WTC11 (cell line): ENCODE measurements at regions not wholly inside any gene's neighbourhood (a gene's known extent, or its start where the extent isn't known, plus 50 kb on each side); places are given as distances from the start of the nearest gene placed in this dataset.

Source experiments
- ATAC-seq: fragments of 200-7000 bp; cut with Tn5 transposase; 2 replicates; pipeline ENCODE4 v1.10.0; 2021; ENCODE audit warnings: mild to moderate bottlenecking, moderate library complexity
- CTCF ChIA-PET: fragments of 300-600 bp; sonication (Branson Sonifier 250); formaldehyde crosslinking; loops from one replicate; lab custom pipeline; 2021; ENCODE audit warnings: antibody characterized with exemption; lab: Charles Lee
- POLR2A ChIA-PET: fragments of 350-600 bp; sonication (Branson Sonifier 250); formaldehyde crosslinking; loops from one replicate; lab custom pipeline; 2021; ENCODE audit warnings: antibody characterized with exemption; lab: Charles Lee
- DNase-seq: peaks from one replicate; pipeline ENCODE4 v3.0.0; 2021; ENCODE audit warnings: low spot score
- H3K27ac Mint-ChIP-seq: 2 replicates; pipeline ENCODE4 v1.8.0; 2021; ENCODE audit warnings: mixed read lengths
- H3K27me3 Mint-ChIP-seq: 2 replicates; pipeline ENCODE4 v1.8.0; 2021; ENCODE audit warnings: low read depth, mild to moderate bottlenecking, moderate library complexity, mixed read lengths
- H3K36me3 Mint-ChIP-seq: 2 replicates; pipeline ENCODE4 v1.8.0; 2021; ENCODE audit warnings: mixed read lengths
- H3K4me1 Mint-ChIP-seq: 2 replicates; pipeline ENCODE4 v1.8.0; 2022; ENCODE audit warnings: mixed read lengths
- H3K4me3 Mint-ChIP-seq: 2 replicates; pipeline ENCODE4 v1.8.0; 2021; ENCODE audit warnings: mild to moderate bottlenecking, moderate library complexity, mixed read lengths
- H3K9me3 Mint-ChIP-seq: 2 replicates; pipeline ENCODE4 v1.8.0; 2021; ENCODE audit warnings: mixed read lengths
- AFF4 ChIP-seq: sonication (generic); formaldehyde crosslinking; IDR thresholded peaks from 2 replicates; pipeline ENCODE4 v1.8.1; 2023; ENCODE audit warnings: mild to moderate bottlenecking, missing genetic modification reagents, borderline replicate concordance
- ELF4 ChIP-seq: sonication (generic); formaldehyde crosslinking; IDR thresholded peaks from 2 replicates; pipeline ENCODE4 v1.8.1; 2022; ENCODE audit warnings: low read depth, mild to moderate bottlenecking, moderate library complexity, missing genetic modification reagents
- ETV6 ChIP-seq: sonication (generic); formaldehyde crosslinking; IDR thresholded peaks from 2 replicates; pipeline ENCODE4 v1.8.1; 2022; ENCODE audit warnings: mild to moderate bottlenecking, missing genetic modification reagents
- GABPB1 ChIP-seq: sonication (generic); formaldehyde crosslinking; IDR thresholded peaks from 2 replicates; pipeline ENCODE4 v1.8.1; 2023; ENCODE audit warnings: mild to moderate bottlenecking, missing genetic modification reagents
- GRHL2 ChIP-seq: fragments of 250-450 bp; sonication (Bioruptor Pico); IDR thresholded peaks from 2 replicates; pipeline ENCODE4 v1.8.0; 2022; ENCODE audit warnings: mild to moderate bottlenecking, moderate library complexity; ENCODE audit not compliant: insufficient replicate concordance, severe bottlenecking
- MAX ChIP-seq: sonication (generic); formaldehyde crosslinking; IDR thresholded peaks from 2 replicates; pipeline ENCODE4 v1.8.0; 2022; ENCODE audit warnings: mild to moderate bottlenecking, missing genetic modification reagents
- TP53 ChIP-seq: sonication (generic); formaldehyde crosslinking; IDR thresholded peaks from 2 replicates; pipeline ENCODE4 v1.8.1; 2023; ENCODE audit warnings: mild to moderate bottlenecking, missing genetic modification reagents
- ZNF232 ChIP-seq: sonication (generic); formaldehyde crosslinking; IDR thresholded peaks from 2 replicates; pipeline ENCODE4 v1.8.0; 2022; ENCODE audit warnings: mild to moderate bottlenecking, missing genetic modification reagents
- ZNF263 ChIP-seq: sonication (generic); formaldehyde crosslinking; IDR thresholded peaks from 2 replicates; pipeline ENCODE4 v1.8.1; 2022; ENCODE audit warnings: low read depth, mild to moderate bottlenecking, moderate library complexity, missing genetic modification reagents
- ZNF512 ChIP-seq: sonication (generic); formaldehyde crosslinking; IDR thresholded peaks from 2 replicates; pipeline ENCODE4 v1.8.1; 2022; ENCODE audit warnings: missing genetic modification reagents, borderline replicate concordance
- TF ChIP-seq, protein P1 (sequence below): sonication (generic); formaldehyde crosslinking; IDR thresholded peaks from 2 replicates; pipeline ENCODE4 v1.8.1; 2023; ENCODE audit warnings: mild to moderate bottlenecking, missing genetic modification reagents
- TF ChIP-seq, protein P2 (sequence below): sonication (generic); formaldehyde crosslinking; IDR thresholded peaks from 2 replicates; pipeline ENCODE4 v1.8.1; 2023; ENCODE audit warnings: mild to moderate bottlenecking, moderate library complexity, missing genetic modification reagents
- TF ChIP-seq, protein P3 (sequence below): sonication (generic); formaldehyde crosslinking; IDR thresholded peaks from 2 replicates; pipeline ENCODE4 v1.8.0; 2022; ENCODE audit warnings: mild to moderate bottlenecking, missing genetic modification reagents
- TF ChIP-seq, protein P4 (sequence below): sonication (generic); formaldehyde crosslinking; IDR thresholded peaks from 2 replicates; pipeline ENCODE4 v1.8.0; 2023; ENCODE audit warnings: missing genetic modification reagents, mild to moderate bottlenecking, borderline replicate concordance
- TF ChIP-seq, protein P5 (sequence below): sonication (generic); formaldehyde crosslinking; conservative IDR thresholded peaks from 2 replicates; pipeline ENCODE4 v1.8.1; 2022; ENCODE audit warnings: mild to moderate bottlenecking, missing genetic modification reagents
- TF ChIP-seq, protein P6 (sequence below): sonication (generic); formaldehyde crosslinking; IDR thresholded peaks from 2 replicates; pipeline ENCODE4 v1.8.0; 2022; ENCODE audit warnings: missing genetic modification reagents

DNA sequence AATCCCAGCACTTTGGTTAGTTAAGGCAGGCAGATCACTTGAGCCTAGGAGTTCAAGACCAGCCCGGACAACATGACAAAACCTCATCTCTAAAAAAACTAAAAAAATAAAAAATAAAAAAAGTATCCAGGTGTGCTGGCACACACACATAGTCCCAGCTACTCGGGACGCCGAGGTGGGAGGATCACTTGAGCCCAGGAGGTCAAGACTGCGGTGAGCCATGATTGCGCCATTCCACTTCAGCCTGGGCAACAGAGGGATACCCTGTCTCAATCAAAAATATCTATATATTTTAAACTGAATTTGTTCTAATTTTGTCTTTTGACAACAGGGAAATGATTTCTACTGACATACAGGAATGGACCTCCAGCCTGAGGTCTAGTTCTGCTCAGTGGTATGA, 73.3 kb upstream of the MBOAT2 start:
- ATAC-seq (no peak), DNase-seq (no peak)
- Mint-ChIP-seq H3K4me1 (peaks cover 26% of the 10 kb centered on the region), H3K36me3 (peaks cover 9% of the 10 kb centered on the region), H3K27ac (no peak overlapping the region), H3K27me3 (peaks cover 59% of the 10 kb centered on the region), H3K4me3 (no peak overlapping the region), H3K9me3 (peaks cover 14% of the 10 kb centered on the region)
- ChIA-PET CTCF (no interaction called here), POLR2A (no interaction called here)
- TF ChIP-seq GRHL2 (CRISPR knock-in tag): no peak
- no peak for TF ChIP-seq ETV6 (CRISPR knock-in tag)

- POLR2A ChIA-PET: no interaction called here
- CTCF ChIA-PET: interaction anchor here (1.7 kb wide), 1 partner anchor 19 kb away, joined by 7 read pairs; no protein-coding TSS in a partner anchor
- H3K9me3 Mint-ChIP-seq: peaks cover 8% of the 10 kb centered on the region; the same call in 1 of the 2 replicates
- H3K27me3 Mint-ChIP-seq: peaks cover 63% of the 10 kb centered on the region
- no peak for DNase-seq
- H3K4me1 Mint-ChIP-seq: peaks cover 26% of the 10 kb centered on the region
- ATAC-seq: no peak
- peaks cover 4% of the 10 kb centered on the region; the same call in 1 of the 2 replicates for H3K36me3 Mint-ChIP-seq
- no peak overlapping the region for H3K27ac Mint-ChIP-seq
- no peak overlapping the region for H3K4me3 Mint-ChIP-seq
- TF ChIP-seq, protein P1, sequence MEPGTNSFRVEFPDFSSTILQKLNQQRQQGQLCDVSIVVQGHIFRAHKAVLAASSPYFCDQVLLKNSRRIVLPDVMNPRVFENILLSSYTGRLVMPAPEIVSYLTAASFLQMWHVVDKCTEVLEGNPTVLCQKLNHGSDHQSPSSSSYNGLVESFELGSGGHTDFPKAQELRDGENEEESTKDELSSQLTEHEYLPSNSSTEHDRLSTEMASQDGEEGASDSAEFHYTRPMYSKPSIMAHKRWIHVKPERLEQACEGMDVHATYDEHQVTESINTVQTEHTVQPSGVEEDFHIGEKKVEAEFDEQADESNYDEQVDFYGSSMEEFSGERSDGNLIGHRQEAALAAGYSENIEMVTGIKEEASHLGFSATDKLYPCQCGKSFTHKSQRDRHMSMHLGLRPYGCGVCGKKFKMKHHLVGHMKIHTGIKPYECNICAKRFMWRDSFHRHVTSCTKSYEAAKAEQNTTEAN: no peak
- no peak for TF ChIP-seq ZNF512 (CRISPR knock-in tag)
- TF ChIP-seq ZNF232 (CRISPR knock-in tag): no peak
- TF ChIP-seq AFF4 (CRISPR knock-in tag): no peak
- TF ChIP-seq, protein P2, sequence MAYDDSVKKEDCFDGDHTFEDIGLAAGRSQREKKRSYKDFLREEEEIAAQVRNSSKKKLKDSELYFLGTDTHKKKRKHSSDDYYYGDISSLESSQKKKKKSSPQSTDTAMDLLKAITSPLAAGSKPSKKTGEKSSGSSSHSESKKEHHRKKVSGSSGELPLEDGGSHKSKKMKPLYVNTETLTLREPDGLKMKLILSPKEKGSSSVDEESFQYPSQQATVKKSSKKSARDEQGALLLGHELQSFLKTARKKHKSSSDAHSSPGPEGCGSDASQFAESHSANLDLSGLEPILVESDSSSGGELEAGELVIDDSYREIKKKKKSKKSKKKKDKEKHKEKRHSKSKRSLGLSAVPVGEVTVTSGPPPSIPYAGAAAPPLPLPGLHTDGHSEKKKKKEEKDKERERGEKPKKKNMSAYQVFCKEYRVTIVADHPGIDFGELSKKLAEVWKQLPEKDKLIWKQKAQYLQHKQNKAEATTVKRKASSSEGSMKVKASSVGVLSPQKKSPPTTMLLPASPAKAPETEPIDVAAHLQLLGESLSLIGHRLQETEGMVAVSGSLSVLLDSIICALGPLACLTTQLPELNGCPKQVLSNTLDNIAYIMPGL: no peak
- TF ChIP-seq, protein P3, sequence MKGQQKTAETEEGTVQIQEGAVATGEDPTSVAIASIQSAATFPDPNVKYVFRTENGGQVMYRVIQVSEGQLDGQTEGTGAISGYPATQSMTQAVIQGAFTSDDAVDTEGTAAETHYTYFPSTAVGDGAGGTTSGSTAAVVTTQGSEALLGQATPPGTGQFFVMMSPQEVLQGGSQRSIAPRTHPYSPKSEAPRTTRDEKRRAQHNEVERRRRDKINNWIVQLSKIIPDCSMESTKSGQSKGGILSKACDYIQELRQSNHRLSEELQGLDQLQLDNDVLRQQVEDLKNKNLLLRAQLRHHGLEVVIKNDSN (CRISPR knock-in tag): no peak
- TF ChIP-seq TP53 (CRISPR knock-in tag): no peak
- no peak for TF ChIP-seq GABPB1 (CRISPR knock-in tag)
- TF ChIP-seq MAX (CRISPR knock-in tag): no peak
- TF ChIP-seq ZNF263 (CRISPR knock-in tag): no peak
- TF ChIP-seq, protein P4, sequence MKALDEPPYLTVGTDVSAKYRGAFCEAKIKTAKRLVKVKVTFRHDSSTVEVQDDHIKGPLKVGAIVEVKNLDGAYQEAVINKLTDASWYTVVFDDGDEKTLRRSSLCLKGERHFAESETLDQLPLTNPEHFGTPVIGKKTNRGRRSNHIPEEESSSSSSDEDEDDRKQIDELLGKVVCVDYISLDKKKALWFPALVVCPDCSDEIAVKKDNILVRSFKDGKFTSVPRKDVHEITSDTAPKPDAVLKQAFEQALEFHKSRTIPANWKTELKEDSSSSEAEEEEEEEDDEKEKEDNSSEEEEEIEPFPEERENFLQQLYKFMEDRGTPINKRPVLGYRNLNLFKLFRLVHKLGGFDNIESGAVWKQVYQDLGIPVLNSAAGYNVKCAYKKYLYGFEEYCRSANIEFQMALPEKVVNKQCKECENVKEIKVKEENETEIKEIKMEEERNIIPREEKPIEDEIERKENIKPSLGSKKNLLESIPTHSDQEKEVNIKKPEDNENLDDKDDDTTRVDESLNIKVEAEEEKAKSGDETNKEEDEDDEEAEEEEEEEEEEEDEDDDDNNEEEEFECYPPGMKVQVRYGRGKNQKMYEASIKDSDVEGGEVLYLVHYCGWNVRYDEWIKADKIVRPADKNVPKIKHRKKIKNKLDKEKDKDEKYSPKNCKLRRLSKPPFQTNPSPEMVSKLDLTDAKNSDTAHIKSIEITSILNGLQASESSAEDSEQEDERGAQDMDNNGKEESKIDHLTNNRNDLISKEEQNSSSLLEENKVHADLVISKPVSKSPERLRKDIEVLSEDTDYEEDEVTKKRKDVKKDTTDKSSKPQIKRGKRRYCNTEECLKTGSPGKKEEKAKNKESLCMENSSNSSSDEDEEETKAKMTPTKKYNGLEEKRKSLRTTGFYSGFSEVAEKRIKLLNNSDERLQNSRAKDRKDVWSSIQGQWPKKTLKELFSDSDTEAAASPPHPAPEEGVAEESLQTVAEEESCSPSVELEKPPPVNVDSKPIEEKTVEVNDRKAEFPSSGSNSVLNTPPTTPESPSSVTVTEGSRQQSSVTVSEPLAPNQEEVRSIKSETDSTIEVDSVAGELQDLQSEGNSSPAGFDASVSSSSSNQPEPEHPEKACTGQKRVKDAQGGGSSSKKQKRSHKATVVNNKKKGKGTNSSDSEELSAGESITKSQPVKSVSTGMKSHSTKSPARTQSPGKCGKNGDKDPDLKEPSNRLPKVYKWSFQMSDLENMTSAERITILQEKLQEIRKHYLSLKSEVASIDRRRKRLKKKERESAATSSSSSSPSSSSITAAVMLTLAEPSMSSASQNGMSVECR (CRISPR knock-in tag): no peak
- TF ChIP-seq, protein P5, sequence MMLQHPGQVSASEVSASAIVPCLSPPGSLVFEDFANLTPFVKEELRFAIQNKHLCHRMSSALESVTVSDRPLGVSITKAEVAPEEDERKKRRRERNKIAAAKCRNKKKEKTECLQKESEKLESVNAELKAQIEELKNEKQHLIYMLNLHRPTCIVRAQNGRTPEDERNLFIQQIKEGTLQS: no peak
- no peak for TF ChIP-seq ELF4 (CRISPR knock-in tag)
- TF ChIP-seq, protein P6, sequence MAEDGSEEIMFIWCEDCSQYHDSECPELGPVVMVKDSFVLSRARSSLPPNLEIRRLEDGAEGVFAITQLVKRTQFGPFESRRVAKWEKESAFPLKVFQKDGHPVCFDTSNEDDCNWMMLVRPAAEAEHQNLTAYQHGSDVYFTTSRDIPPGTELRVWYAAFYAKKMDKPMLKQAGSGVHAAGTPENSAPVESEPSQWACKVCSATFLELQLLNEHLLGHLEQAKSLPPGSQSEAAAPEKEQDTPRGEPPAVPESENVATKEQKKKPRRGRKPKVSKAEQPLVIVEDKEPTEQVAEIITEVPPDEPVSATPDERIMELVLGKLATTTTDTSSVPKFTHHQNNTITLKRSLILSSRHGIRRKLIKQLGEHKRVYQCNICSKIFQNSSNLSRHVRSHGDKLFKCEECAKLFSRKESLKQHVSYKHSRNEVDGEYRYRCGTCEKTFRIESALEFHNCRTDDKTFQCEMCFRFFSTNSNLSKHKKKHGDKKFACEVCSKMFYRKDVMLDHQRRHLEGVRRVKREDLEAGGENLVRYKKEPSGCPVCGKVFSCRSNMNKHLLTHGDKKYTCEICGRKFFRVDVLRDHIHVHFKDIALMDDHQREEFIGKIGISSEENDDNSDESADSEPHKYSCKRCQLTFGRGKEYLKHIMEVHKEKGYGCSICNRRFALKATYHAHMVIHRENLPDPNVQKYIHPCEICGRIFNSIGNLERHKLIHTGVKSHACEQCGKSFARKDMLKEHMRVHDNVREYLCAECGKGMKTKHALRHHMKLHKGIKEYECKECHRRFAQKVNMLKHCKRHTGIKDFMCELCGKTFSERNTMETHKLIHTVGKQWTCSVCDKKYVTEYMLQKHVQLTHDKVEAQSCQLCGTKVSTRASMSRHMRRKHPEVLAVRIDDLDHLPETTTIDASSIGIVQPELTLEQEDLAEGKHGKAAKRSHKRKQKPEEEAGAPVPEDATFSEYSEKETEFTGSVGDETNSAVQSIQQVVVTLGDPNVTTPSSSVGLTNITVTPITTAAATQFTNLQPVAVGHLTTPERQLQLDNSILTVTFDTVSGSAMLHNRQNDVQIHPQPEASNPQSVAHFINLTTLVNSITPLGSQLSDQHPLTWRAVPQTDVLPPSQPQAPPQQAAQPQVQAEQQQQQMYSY (CRISPR knock-in tag): no peak
Measured at GRCh38 chr2:9076210-9076609, 72.7 kb upstream of the MBOAT2 start.
